ENCODE measurements at regions not wholly inside any gene's neighbourhood (a gene's known extent, or its start where the extent isn't known, plus 50 kb on each side); places are given as distances from the start of the nearest gene placed in this dataset.

- TF ChIP-seq POLR2A (IDR thresholded peaks at IDR 0.05) (no peak), CTCF (IDR thresholded peaks at IDR 0.05) (no peak)
Measured at GRCh38 chr16:54822892-54823291, 107.8 kb upstream of the IRX5 start.
